ENCODE measurements at regions not wholly inside any gene's neighbourhood (a gene's known extent, or its start where the extent isn't known, plus 50 kb on each side); places are given as distances from the start of the nearest gene placed in this dataset.

- TF ChIP-seq MAZ (IDR thresholded peaks at IDR 0.05; ENCODE audit: borderline replicate concordance, low read depth, low read length), result no peak
- TF ChIP-seq CTCF (conservative IDR thresholded peaks at IDR 0.05; ENCODE audit: low read depth, low read length), result no peak
- no peak for TF ChIP-seq MXI1 (IDR thresholded peaks at IDR 0.05; ENCODE audit: borderline replicate concordance, low read depth, low read length)
- no peak for TF ChIP-seq USF2 (IDR thresholded peaks at IDR 0.05; ENCODE audit: low read depth, low read length)
- no peak for TF ChIP-seq CEBPB (IDR thresholded peaks at IDR 0.05; ENCODE audit: low read depth, low read length)
- TF ChIP-seq NFE2L2 (IDR thresholded peaks at IDR 0.05; ENCODE audit: low read depth, low read length), result no peak
- TF ChIP-seq RFX5 (IDR thresholded peaks at IDR 0.05; ENCODE audit: low read depth, low read length), result no peak
- TF ChIP-seq ELK1 (IDR thresholded peaks at IDR 0.05; ENCODE audit: borderline replicate concordance, low read depth, low read length), result no peak
- TF ChIP-seq POLR2A (IDR thresholded peaks at IDR 0.05; ENCODE audit: low read depth, low read length), result no peak
- TF ChIP-seq RAD21 (IDR thresholded peaks at IDR 0.05; ENCODE audit: low read length), result no peak
- no peak for TF ChIP-seq MAFK (IDR thresholded peaks at IDR 0.05; ENCODE audit: low read depth, low read length)
- TF ChIP-seq RCOR1 (IDR thresholded peaks at IDR 0.05; ENCODE audit: insufficient replicate concordance, low read length), result no peak
- no peak for TF ChIP-seq BHLHE40 (IDR thresholded peaks at IDR 0.05; ENCODE audit: low read depth, low read length)
Measured at GRCh38 chr2:95667480-95667879, 75.7 kb downstream of the TRIM43 start.
